ENCODE measurements at regions not wholly inside any gene's neighbourhood (a gene's known extent, or its start where the extent isn't known, plus 50 kb on each side); places are given as distances from the start of the nearest gene placed in this dataset.

- TF ChIP-seq POLR2A (IDR thresholded peaks at IDR 0.05), result no peak
- TF ChIP-seq CTCF (IDR thresholded peaks at IDR 0.05), result no peak
Measured at GRCh38 chr16:79867425-79867997, 267.0 kb upstream of the MAF start.

Measured in Peyer's patch (tissue), 4 donors.